Transverse colon (tissue), 3 donors: ENCODE measurements at regions not wholly inside any gene's neighbourhood (a gene's known extent, or its start where the extent isn't known, plus 50 kb on each side); places are given as distances from the start of the nearest gene placed in this dataset.

Experiments
- EP300 ChIP-seq: sonication (generic); formaldehyde crosslinking; IDR thresholded peaks from one replicate; pipeline ENCODE4 v1.6.1; 2017; ENCODE audit warnings: antibody characterized with exemption, low read depth
- POLR2A ChIP-seq: fragments of 450-650 bp; IDR thresholded peaks from one replicate; pipeline ENCODE4 v1.6.1; 2016; ENCODE audit warnings: antibody characterized with exemption, mild to moderate bottlenecking, moderate library complexity
- TF ChIP-seq, protein P1 (sequence below), 5 experiments: fragments of 200-600 bp in 3 of 5; fragments of 450-650 bp in 2 of 5; sonication (generic) in 3 of 5; IDR thresholded peaks; 1 replicate in 2 of 5; 2 replicates in 3 of 5; pipeline ENCODE4 v1.5.1; 2016 to 2017; ENCODE audit warnings: antibody characterized with exemption in 5 of 5, inconsistent platforms in 3 of 5, mild to moderate bottlenecking in 2 of 5, moderate library complexity in 1 of 5

DNA sequence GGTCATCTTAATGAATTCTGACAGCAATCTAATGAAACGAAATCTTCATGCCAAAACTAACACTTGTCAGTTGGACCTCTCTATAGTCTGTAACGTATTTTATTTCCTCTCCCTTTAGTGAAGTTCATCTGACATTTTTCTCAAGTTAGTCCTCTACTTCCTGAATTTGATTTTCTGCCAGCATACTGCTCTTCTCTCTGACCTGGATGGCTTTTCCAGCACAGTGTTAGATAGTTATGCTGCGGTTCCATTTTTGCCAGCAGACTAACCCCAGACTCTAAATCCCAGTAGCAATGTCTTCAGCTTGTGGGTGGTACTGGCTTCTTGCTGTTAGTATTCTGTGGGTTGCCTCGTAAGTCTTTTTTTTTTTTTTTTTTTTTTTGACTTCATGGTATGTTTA, 146.7 kb upstream of the VEGFC start:
- TF ChIP-seq POLR2A, result no peak
- no peak for TF ChIP-seq EP300
- TF ChIP-seq, protein P1, sequence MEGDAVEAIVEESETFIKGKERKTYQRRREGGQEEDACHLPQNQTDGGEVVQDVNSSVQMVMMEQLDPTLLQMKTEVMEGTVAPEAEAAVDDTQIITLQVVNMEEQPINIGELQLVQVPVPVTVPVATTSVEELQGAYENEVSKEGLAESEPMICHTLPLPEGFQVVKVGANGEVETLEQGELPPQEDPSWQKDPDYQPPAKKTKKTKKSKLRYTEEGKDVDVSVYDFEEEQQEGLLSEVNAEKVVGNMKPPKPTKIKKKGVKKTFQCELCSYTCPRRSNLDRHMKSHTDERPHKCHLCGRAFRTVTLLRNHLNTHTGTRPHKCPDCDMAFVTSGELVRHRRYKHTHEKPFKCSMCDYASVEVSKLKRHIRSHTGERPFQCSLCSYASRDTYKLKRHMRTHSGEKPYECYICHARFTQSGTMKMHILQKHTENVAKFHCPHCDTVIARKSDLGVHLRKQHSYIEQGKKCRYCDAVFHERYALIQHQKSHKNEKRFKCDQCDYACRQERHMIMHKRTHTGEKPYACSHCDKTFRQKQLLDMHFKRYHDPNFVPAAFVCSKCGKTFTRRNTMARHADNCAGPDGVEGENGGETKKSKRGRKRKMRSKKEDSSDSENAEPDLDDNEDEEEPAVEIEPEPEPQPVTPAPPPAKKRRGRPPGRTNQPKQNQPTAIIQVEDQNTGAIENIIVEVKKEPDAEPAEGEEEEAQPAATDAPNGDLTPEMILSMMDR (IDR thresholded peaks at IDR 0.05), result no peak
